H9 (cell line): ENCODE measurements at regions not wholly inside any gene's neighbourhood (a gene's known extent, or its start where the extent isn't known, plus 50 kb on each side); places are given as distances from the start of the nearest gene placed in this dataset.

ENCODE experiments used
- DNase-seq: peaks from one replicate; pipeline ENCODE4 v3.0.0-alpha.2; 2017
- H2AFZ ChIP-seq: one replicate; pipeline ENCODE4 v1.6.1; 2013; ENCODE audit warnings: mild to moderate bottlenecking, low read length, control low read depth, moderate library complexity
- H2AK5ac ChIP-seq: 2 replicates; pipeline ENCODE4 v1.6.1; 2013; ENCODE audit warnings: low read length, control low read depth, mixed read lengths; ENCODE audit not compliant: insufficient read length
- H2BK120ac ChIP-seq: one replicate; pipeline ENCODE4 v1.6.1; 2013; ENCODE audit warnings: low read depth, mild to moderate bottlenecking, low read length, control low read depth, inconsistent platforms; ENCODE audit not compliant: poor library complexity, severe bottlenecking
- H2BK12ac ChIP-seq: 2 replicates; pipeline ENCODE4 v1.6.1; 2013; ENCODE audit warnings: low read length, control low read depth, mixed read lengths, low read depth; ENCODE audit not compliant: insufficient read length
- H2BK15ac ChIP-seq: 2 replicates; pipeline ENCODE4 v1.6.1; 2013; ENCODE audit warnings: low read depth, low read length, control low read depth
- H2BK20ac ChIP-seq: one replicate; pipeline ENCODE4 v1.6.1; 2013; ENCODE audit warnings: low read depth, mild to moderate bottlenecking, low read length, control low read depth, inconsistent platforms; ENCODE audit not compliant: poor library complexity, severe bottlenecking
- H2BK5ac ChIP-seq: 2 replicates; pipeline ENCODE4 v1.6.1; 2013; ENCODE audit warnings: low read length, control low read depth, mixed read lengths; ENCODE audit not compliant: insufficient read length
- H3K14ac ChIP-seq: 2 replicates; pipeline ENCODE4 v1.6.1; 2013; ENCODE audit warnings: low read length, control low read depth; ENCODE audit not compliant: insufficient read depth
- H3K18ac ChIP-seq: 2 replicates; pipeline ENCODE4 v1.6.1; 2013; ENCODE audit warnings: low read depth, mild to moderate bottlenecking, mixed read lengths, low read length, control low read depth; ENCODE audit not compliant: insufficient read length
- H3K23ac ChIP-seq: 2 replicates; pipeline ENCODE4 v1.6.1; 2013; ENCODE audit warnings: low read length, control low read depth, mixed read lengths, low read depth; ENCODE audit not compliant: insufficient read length
- H3K23me2 ChIP-seq: 2 replicates; pipeline ENCODE4 v1.6.1; 2013; ENCODE audit warnings: low read depth, mild to moderate bottlenecking, mixed read lengths, low read length, control low read depth; ENCODE audit not compliant: insufficient read length, poor library complexity, severe bottlenecking
- H3K27ac ChIP-seq: 2 replicates; pipeline ENCODE4 v1.5.1; 2013; ENCODE audit warnings: low read length, control low read depth, mixed read lengths, low read depth; ENCODE audit not compliant: insufficient read length
- H3K27me3 ChIP-seq: 2 replicates; pipeline ENCODE4 v1.6.1; 2013; ENCODE audit warnings: low read length, control low read depth, inconsistent platforms; ENCODE audit not compliant: insufficient read depth
- H3K4ac ChIP-seq: 2 replicates; pipeline ENCODE4 v1.6.1; 2013; ENCODE audit warnings: low read depth, mild to moderate bottlenecking, control low read depth, inconsistent platforms, low read length, moderate library complexity
- H3K4me1 ChIP-seq: 2 replicates; pipeline ENCODE4 v1.6.1; 2013; ENCODE audit warnings: low read length, control low read depth, inconsistent platforms; ENCODE audit not compliant: insufficient read depth
- H3K4me2 ChIP-seq: 2 replicates; pipeline ENCODE4 v1.6.1; 2013; ENCODE audit warnings: low read length, control low read depth, mixed read lengths; ENCODE audit not compliant: insufficient read length, insufficient read depth
- H3K56ac ChIP-seq: 2 replicates; pipeline ENCODE4 v1.6.1; 2013; ENCODE audit warnings: low read depth, mild to moderate bottlenecking, mixed read lengths, low read length, control low read depth; ENCODE audit not compliant: insufficient read length
- H3K79me1 ChIP-seq: 2 replicates; pipeline ENCODE4 v1.6.1; 2013; ENCODE audit warnings: low read depth, mild to moderate bottlenecking, moderate library complexity, low read length, control low read depth, inconsistent platforms; ENCODE audit not compliant: insufficient read depth, poor library complexity, severe bottlenecking
- H3K79me2 ChIP-seq: 2 replicates; pipeline ENCODE4 v1.6.1; 2013; ENCODE audit warnings: low read length, control low read depth, inconsistent platforms; ENCODE audit not compliant: insufficient read depth
- H3K9ac ChIP-seq: 2 replicates; pipeline ENCODE4 v1.6.1; 2013; ENCODE audit warnings: low read length, control low read depth, mixed read lengths; ENCODE audit not compliant: insufficient read length; ENCODE audit errors: extremely low read depth
- H3K9me3 ChIP-seq: one replicate; pipeline ENCODE4 v1.6.1; 2013; ENCODE audit warnings: low read depth, low read length, inconsistent platforms; ENCODE audit not compliant: control insufficient read depth
- H3T11ph ChIP-seq: one replicate; pipeline ENCODE4 v1.6.1; 2013; ENCODE audit warnings: mild to moderate bottlenecking, low read length, control low read depth, inconsistent platforms
- H4K20me1 ChIP-seq: one replicate; pipeline ENCODE4 v1.6.1; 2013; ENCODE audit not compliant: control insufficient read depth, insufficient read length, insufficient read depth
- H4K5ac ChIP-seq: 2 replicates; pipeline ENCODE4 v1.6.1; 2013; ENCODE audit warnings: low read depth, mild to moderate bottlenecking, mixed read lengths, low read length, control low read depth; ENCODE audit not compliant: insufficient read length
- H4K8ac ChIP-seq: replicated peaks from 2 replicates; pipeline ENCODE4 v1.6.1; 2013; ENCODE audit warnings: low read length, control low read depth, mixed read lengths, low read depth; ENCODE audit not compliant: insufficient read length
- H4K91ac ChIP-seq: 2 replicates; pipeline ENCODE4 v1.6.1; 2013; ENCODE audit warnings: low read depth, mild to moderate bottlenecking, moderate library complexity, mixed read lengths, low read length, control low read depth; ENCODE audit not compliant: insufficient read length
- H3K27ac Mint-ChIP-seq, 3 experiments: 2 replicates in 2 of 3; 3 replicates in 1 of 3; pipeline ENCODE4 v1.8.0; 2020 to 2021; ENCODE audit warnings: mixed read lengths in 3 of 3, mild to moderate bottlenecking in 1 of 3, moderate library complexity in 1 of 3
- H3K27me3 Mint-ChIP-seq: 2 replicates; pipeline ENCODE4 v1.8.0; 2021; ENCODE audit warnings: low read depth, mild to moderate bottlenecking, moderate library complexity, mixed read lengths
- H3K36me3 Mint-ChIP-seq, 3 experiments: 2 replicates in 2 of 3; 3 replicates in 1 of 3; pipeline ENCODE4 v1.8.0; 2020 to 2021; ENCODE audit warnings: low read depth in 3 of 3, mixed read lengths in 3 of 3; ENCODE audit not compliant: insufficient read depth in 1 of 3
- H3K4me1 Mint-ChIP-seq, 2 experiments: 2 replicates each; pipeline ENCODE4 v1.8.0; 2020; ENCODE audit warnings: mixed read lengths in 2 of 2
- H3K4me3 Mint-ChIP-seq, 2 experiments: 2 replicates in 1 of 2; 3 replicates in 1 of 2; pipeline ENCODE4 v1.8.0; 2020 to 2021; ENCODE audit warnings: mild to moderate bottlenecking in 2 of 2, mixed read lengths in 2 of 2, moderate library complexity in 1 of 2
- H3K9me3 Mint-ChIP-seq, 2 experiments: 2 replicates in 1 of 2; 3 replicates in 1 of 2; pipeline ENCODE4 v1.8.0; 2020; ENCODE audit warnings: mild to moderate bottlenecking in 2 of 2, mixed read lengths in 2 of 2, moderate library complexity in 1 of 2
- WGBS: extraction: QIAGEN DNeasy Blood & Tissue Kit; methylation state at CpG from one replicate; pipeline ENCODE4 v1.1.7; 2013; ENCODE audit warnings: missing lambda C conversion rate, low lambda C conversion rate, mixed read lengths; ENCODE audit not compliant: insufficient read length; ENCODE audit errors: extremely low coverage; 5-methylcytosine and 5-hydroxymethylcytosine counted together
- TF ChIP-seq, protein P1 (sequence below): fragments of 200-600 bp; sonication (generic); conservative IDR thresholded peaks from 3 replicates; pipeline ENCODE4 v1.8.0; 2021; ENCODE audit warnings: antibody characterized with exemption, mild to moderate bottlenecking

DNA sequence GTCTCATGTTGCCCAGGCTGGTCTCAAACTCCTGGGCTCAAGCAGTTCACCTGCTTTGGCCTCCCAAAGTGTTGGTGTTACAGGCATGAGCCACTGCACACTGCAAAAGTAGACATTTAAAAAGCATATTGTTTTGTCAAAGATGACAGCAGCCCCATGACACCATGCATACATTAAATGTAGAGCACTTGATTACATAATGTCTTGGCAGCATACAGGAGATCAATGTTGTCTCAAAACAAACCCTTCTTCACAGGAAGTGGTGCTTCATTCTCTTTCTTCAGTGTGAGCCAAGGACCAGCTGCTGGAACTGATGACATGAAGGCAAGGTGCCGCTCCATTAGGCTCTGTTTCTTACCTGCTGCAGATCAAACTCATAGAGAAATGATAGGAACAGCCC is 218.4 kb downstream of the KLF6 start:
- no peak overlapping the region for H3K9ac ChIP-seq
- no peaks in the 10 kb centered on the region for H3K9me3 ChIP-seq
- H4K5ac ChIP-seq: no peak overlapping the region
- no peak overlapping the region for H2BK15ac ChIP-seq
- H3K56ac ChIP-seq: no peak overlapping the region
- H2AFZ ChIP-seq: no peak overlapping the region
- H3K4ac ChIP-seq: no peak overlapping the region
- no peaks in the 10 kb centered on the region for H3K79me1 ChIP-seq
- H3K14ac ChIP-seq: no peak overlapping the region
- no peak for DNase-seq
- H2BK20ac ChIP-seq: no peak overlapping the region
- no peak overlapping the region for H2BK120ac ChIP-seq
- 0 out of 2 replicates have a peak, but pooled peaks cover 4% of the 10 kb centered on the region for H3K4me1 ChIP-seq
- TF ChIP-seq, protein P1, sequence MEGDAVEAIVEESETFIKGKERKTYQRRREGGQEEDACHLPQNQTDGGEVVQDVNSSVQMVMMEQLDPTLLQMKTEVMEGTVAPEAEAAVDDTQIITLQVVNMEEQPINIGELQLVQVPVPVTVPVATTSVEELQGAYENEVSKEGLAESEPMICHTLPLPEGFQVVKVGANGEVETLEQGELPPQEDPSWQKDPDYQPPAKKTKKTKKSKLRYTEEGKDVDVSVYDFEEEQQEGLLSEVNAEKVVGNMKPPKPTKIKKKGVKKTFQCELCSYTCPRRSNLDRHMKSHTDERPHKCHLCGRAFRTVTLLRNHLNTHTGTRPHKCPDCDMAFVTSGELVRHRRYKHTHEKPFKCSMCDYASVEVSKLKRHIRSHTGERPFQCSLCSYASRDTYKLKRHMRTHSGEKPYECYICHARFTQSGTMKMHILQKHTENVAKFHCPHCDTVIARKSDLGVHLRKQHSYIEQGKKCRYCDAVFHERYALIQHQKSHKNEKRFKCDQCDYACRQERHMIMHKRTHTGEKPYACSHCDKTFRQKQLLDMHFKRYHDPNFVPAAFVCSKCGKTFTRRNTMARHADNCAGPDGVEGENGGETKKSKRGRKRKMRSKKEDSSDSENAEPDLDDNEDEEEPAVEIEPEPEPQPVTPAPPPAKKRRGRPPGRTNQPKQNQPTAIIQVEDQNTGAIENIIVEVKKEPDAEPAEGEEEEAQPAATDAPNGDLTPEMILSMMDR: no peak
- H4K20me1 ChIP-seq: no peaks in the 10 kb centered on the region
- H3K36me3 Mint-ChIP-seq: no peaks in the 10 kb centered on the region; a peak in 2 of 7 replicates
- no peak overlapping the region for H2BK12ac ChIP-seq
- H3K27me3 ChIP-seq: no peaks in the 10 kb centered on the region
- no peak overlapping the region for H3K4me2 ChIP-seq
- no peaks in the 10 kb centered on the region for H3K79me2 ChIP-seq
- no peak overlapping the region for H4K91ac ChIP-seq
- no peak overlapping the region for H3K27ac Mint-ChIP-seq
- H3T11ph ChIP-seq: no peak overlapping the region
- H3K27ac ChIP-seq: no peak overlapping the region
- peaks cover 0 to 4% of the 10 kb centered on the region in 2 experiments; a peak in 1 of 5 replicates for H3K9me3 Mint-ChIP-seq
- no CpG with 5 or more reads among the region's 1 CpG for WGBS
- H3K4me1 Mint-ChIP-seq: peaks cover 8 to 9% of the 10 kb centered on the region in 2 experiments; a peak in 3 of 4 replicates
- H2BK5ac ChIP-seq: no peak overlapping the region
- H3K23me2 ChIP-seq: no peaks in the 10 kb centered on the region
- no peak overlapping the region for H2AK5ac ChIP-seq
- H3K27me3 Mint-ChIP-seq: peaks cover 5% of the 10 kb centered on the region
- no peak overlapping the region for H3K23ac ChIP-seq
- H3K18ac ChIP-seq: no peak overlapping the region
- H3K4me3 Mint-ChIP-seq: no peak overlapping the region
- no peak overlapping the region for H4K8ac ChIP-seq
